Upper lobe of right lung (tissue), 1 donor: ENCODE measurements at regions not wholly inside any gene's neighbourhood (a gene's known extent, or its start where the extent isn't known, plus 50 kb on each side); places are given as distances from the start of the nearest gene placed in this dataset.

ENCODE experiments used
- ATAC-seq: fragments of 200-7000 bp; cut with Tn5 transposase; one replicate; pipeline ENCODE4 v1.9.1; 2020; ENCODE audit warnings: mild to moderate bottlenecking, moderate library complexity
- DNase-seq: peaks from one replicate; pipeline ENCODE4 v3.0.0-alpha.2; 2020
- H3K27ac ChIP-seq: fragments of 200-600 bp; one replicate; pipeline ENCODE4 v1.8.0; 2022
- H3K27me3 ChIP-seq: fragments of 200-600 bp; one replicate; pipeline ENCODE4 v1.8.0; 2022; ENCODE audit warnings: mild to moderate bottlenecking
- H3K36me3 ChIP-seq: fragments of 200-600 bp; one replicate; pipeline ENCODE4 v1.8.0; 2022
- H3K4me1 ChIP-seq: fragments of 200-600 bp; one replicate; pipeline ENCODE4 v1.8.0; 2022
- H3K4me3 ChIP-seq: fragments of 200-600 bp; one replicate; pipeline ENCODE4 v1.8.0; 2022; ENCODE audit warnings: mild to moderate bottlenecking
- H3K9me3 ChIP-seq: fragments of 200-600 bp; one replicate; pipeline ENCODE4 v1.8.0; 2022
- intact Hi-C: fragments of 100-400 bp; cut with DNase I; formaldehyde crosslinking; loops from one replicate; pipeline ENCODE4 v1.11.0; 2022
- TF ChIP-seq, protein P1 (sequence below): fragments of 200-600 bp; IDR thresholded peaks from one replicate; pipeline ENCODE4 v1.8.0; 2022; ENCODE audit warnings: antibody characterized with exemption
- donor health status: DM: no; HTN: yes; CAD: no; lungs with severe emphysema.

- TF ChIP-seq, protein P1, sequence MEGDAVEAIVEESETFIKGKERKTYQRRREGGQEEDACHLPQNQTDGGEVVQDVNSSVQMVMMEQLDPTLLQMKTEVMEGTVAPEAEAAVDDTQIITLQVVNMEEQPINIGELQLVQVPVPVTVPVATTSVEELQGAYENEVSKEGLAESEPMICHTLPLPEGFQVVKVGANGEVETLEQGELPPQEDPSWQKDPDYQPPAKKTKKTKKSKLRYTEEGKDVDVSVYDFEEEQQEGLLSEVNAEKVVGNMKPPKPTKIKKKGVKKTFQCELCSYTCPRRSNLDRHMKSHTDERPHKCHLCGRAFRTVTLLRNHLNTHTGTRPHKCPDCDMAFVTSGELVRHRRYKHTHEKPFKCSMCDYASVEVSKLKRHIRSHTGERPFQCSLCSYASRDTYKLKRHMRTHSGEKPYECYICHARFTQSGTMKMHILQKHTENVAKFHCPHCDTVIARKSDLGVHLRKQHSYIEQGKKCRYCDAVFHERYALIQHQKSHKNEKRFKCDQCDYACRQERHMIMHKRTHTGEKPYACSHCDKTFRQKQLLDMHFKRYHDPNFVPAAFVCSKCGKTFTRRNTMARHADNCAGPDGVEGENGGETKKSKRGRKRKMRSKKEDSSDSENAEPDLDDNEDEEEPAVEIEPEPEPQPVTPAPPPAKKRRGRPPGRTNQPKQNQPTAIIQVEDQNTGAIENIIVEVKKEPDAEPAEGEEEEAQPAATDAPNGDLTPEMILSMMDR = no peak
- H3K27ac ChIP-seq = no peak overlapping the region
- intact Hi-C loops = no loop called here
- no peaks in the 10 kb centered on the region for H3K36me3 ChIP-seq
- no peak overlapping the region for H3K4me3 ChIP-seq
- H3K27me3 ChIP-seq = no peaks in the 10 kb centered on the region
- H3K4me1 ChIP-seq = no peaks in the 10 kb centered on the region
- DNase-seq (no peak), ATAC-seq (no peak)
- H3K9me3 ChIP-seq = no peaks in the 10 kb centered on the region
These were observed 116.5 kb upstream of the ATP10B start for GRCh38 chr5:160968480-160968879.

- intact Hi-C loops = no loop called here
- Histone ChIP-seq H3K36me3 (no peaks in the 10 kb centered on the region), H3K27ac (no peak overlapping the region), H3K27me3 (no peaks in the 10 kb centered on the region), H3K4me3 (no peak overlapping the region), H3K9me3 (no peaks in the 10 kb centered on the region), H3K4me1 (no peaks in the 10 kb centered on the region)
- TF ChIP-seq, protein P1 = no peak
- ATAC-seq = no peak
- DNase-seq = no peak
These were observed 114.9 kb upstream of the ATP10B start for GRCh38 chr5:160966921-160967320.

DNA sequence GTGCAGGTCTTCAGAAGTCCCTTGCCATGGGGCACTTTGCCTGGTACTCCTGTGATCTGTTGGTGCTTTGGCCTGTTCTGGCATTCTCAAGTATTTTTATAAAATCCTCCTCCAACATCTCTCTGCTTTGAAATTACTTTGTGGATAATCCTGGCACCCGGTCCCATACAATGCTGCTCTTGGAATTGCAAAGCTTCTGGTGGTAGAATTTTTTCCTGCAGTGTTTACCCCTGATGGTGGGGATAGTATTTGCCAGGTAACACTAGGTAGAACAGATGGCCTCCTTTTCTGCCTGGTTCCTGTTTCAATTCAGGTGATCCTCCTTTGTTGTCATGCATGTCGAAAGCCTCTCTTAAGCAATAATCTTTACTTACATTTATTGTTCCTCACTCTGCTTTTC lies 109.8 kb upstream of the ATP10B start:
- ATAC-seq (no peak), DNase-seq (no peak)
- TF ChIP-seq, protein P1 = no peak

DNA sequence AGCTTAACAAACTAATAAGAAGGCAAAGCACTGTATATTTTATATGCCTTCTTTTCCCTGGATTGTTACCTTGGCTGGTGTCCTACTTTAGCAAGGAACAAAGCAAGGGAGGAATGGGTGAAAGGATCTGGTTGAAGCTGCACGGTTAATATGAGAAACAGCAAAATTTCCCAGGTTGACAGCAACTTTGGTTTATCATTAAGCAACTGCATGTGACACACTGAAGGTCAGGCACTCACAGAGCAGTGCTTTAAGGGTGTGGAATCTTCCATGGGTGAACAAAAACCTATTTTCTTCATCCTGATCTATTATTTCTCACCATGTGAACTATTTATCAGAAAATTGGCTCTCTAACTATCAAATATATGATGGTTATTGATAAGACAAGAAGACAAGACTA lies 109.0 kb upstream of the ATP10B start:
- DNase-seq = no peak
- intact Hi-C loops = no loop called here
- TF ChIP-seq, protein P1 = no peak
- no peaks in the 10 kb centered on the region for H3K4me1 ChIP-seq
- no peak overlapping the region for H3K27ac ChIP-seq
- no peaks in the 10 kb centered on the region for H3K36me3 ChIP-seq
- H3K27me3 ChIP-seq = no peaks in the 10 kb centered on the region
- no peak for ATAC-seq
- H3K4me3 ChIP-seq = no peak overlapping the region
- H3K9me3 ChIP-seq = no peaks in the 10 kb centered on the region

More for the DNA sequence above, 109.8 kb upstream of the ATP10B start:
- Histone ChIP-seq H3K9me3 (no peaks in the 10 kb centered on the region), H3K4me1 (no peaks in the 10 kb centered on the region), H3K27ac (no peak overlapping the region), H3K4me3 (no peak overlapping the region), H3K36me3 (no peaks in the 10 kb centered on the region), H3K27me3 (no peaks in the 10 kb centered on the region)
- intact Hi-C loops = no loop called here

GRCh38 chr5:160960592-160960991 lies 108.6 kb upstream of the ATP10B start:
- TF ChIP-seq, protein P1 = no peak
- ATAC-seq = no peak
- intact Hi-C loops = no loop called here

DNA sequence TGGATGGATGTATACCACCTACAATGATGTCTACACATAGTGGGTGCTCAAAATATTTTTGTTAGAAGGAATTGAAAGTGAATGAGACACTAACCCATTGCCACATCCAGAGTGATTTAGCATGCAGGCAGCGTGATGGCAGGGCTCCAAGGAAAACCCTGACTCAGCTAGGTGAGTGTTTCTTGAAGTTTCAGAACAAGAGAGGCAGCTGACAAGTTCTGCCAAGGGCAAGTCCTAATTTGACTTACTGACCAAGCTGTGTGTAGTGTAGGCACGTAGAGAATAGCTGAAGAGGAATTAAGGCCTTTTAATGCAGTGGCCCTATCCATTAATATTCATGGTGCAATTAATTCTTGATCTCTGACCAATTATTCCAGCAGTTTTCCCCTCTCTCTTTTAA lies 107.8 kb upstream of the ATP10B start:
- no peaks in the 10 kb centered on the region for H3K27me3 ChIP-seq
- H3K4me3 ChIP-seq = no peak overlapping the region
- TF ChIP-seq, protein P1 = no peak
- peak; percentile 82 for DNase-seq
- no peaks in the 10 kb centered on the region for H3K9me3 ChIP-seq
- no peaks in the 10 kb centered on the region for H3K36me3 ChIP-seq
- intact Hi-C loops = no loop called here
- H3K27ac ChIP-seq = no peak overlapping the region
- ATAC-seq = peak; percentile 88
- H3K4me1 ChIP-seq = no peaks in the 10 kb centered on the region

More at GRCh38 chr5:160960592-160960991, 108.6 kb upstream of the ATP10B start:
- DNase-seq = no peak
- Histone ChIP-seq H3K36me3 (no peaks in the 10 kb centered on the region), H3K27me3 (no peaks in the 10 kb centered on the region), H3K27ac (no peak overlapping the region), H3K4me3 (no peak overlapping the region), H3K9me3 (no peaks in the 10 kb centered on the region), H3K4me1 (no peaks in the 10 kb centered on the region)
